ENCODE measurements at regions not wholly inside any gene's neighbourhood (a gene's known extent, or its start where the extent isn't known, plus 50 kb on each side); places are given as distances from the start of the nearest gene placed in this dataset.

- no peak for TF ChIP-seq POLR2A (IDR thresholded peaks at IDR 0.05; ENCODE audit: low read depth)
- no peak for TF ChIP-seq CTCF (IDR thresholded peaks at IDR 0.05)
- no peak for TF ChIP-seq POLR2AphosphoS5 (IDR thresholded peaks at IDR 0.05)
- TF ChIP-seq EP300 (IDR thresholded peaks at IDR 0.05), result no peak
Measured at GRCh38 chr18:24582771-24583170, 122.3 kb downstream of the HRH4 start.
